ENCODE measurements at regions not wholly inside any gene's neighbourhood (a gene's known extent, or its start where the extent isn't known, plus 50 kb on each side); places are given as distances from the start of the nearest gene placed in this dataset.

GRCh38 chr22:48711031-48711431 is 1116.6 kb downstream of the BRD1 start:
- Histone ChIP-seq H3K9me3 (ENCODE audit: severe bottlenecking) (no peaks in the 10 kb centered on the region), H3K27me3 (ENCODE audit: insufficient read depth, poor library complexity, severe bottlenecking) (no peaks in the 10 kb centered on the region), H3K4me3 (ENCODE audit: severe bottlenecking) (no peak overlapping the region), H3K36me3 (ENCODE audit: low read depth) (no peaks in the 10 kb centered on the region), H3K4me1 (ENCODE audit: insufficient read depth, poor library complexity, severe bottlenecking) (no peaks in the 10 kb centered on the region), H3K27ac (ENCODE audit: poor library complexity, severe bottlenecking) (no peak overlapping the region)
- TF ChIP-seq, protein P1, sequence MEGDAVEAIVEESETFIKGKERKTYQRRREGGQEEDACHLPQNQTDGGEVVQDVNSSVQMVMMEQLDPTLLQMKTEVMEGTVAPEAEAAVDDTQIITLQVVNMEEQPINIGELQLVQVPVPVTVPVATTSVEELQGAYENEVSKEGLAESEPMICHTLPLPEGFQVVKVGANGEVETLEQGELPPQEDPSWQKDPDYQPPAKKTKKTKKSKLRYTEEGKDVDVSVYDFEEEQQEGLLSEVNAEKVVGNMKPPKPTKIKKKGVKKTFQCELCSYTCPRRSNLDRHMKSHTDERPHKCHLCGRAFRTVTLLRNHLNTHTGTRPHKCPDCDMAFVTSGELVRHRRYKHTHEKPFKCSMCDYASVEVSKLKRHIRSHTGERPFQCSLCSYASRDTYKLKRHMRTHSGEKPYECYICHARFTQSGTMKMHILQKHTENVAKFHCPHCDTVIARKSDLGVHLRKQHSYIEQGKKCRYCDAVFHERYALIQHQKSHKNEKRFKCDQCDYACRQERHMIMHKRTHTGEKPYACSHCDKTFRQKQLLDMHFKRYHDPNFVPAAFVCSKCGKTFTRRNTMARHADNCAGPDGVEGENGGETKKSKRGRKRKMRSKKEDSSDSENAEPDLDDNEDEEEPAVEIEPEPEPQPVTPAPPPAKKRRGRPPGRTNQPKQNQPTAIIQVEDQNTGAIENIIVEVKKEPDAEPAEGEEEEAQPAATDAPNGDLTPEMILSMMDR (IDR thresholded peaks at IDR 0.05; ENCODE audit: poor library complexity, severe bottlenecking) = no peak
- DNase-seq (ENCODE audit: low spot score) = no peak
- ATAC-seq (ENCODE audit: low read depth) = no peak

DNA sequence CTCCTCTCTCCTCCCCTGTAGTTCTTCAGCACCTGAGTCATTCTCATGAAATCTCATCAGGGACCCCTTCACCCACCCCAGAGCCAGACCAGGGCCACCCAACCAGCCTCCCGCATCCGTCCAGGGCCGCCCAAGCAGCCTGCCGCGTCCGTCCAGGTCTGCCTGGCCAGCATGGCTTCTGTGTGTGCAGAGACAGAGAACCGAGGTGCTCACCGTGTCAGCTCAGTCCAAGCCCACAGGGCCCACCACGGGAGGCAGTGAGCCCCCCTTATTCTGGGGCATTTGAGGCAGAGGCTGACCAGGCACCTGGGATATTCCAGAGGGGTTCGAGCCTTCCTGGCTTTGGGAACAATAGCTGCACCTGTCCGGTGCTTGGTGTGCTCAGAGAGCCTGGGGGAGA is 1117.3 kb downstream of the BRD1 start:
- H3K27me3 ChIP-seq (ENCODE audit: insufficient read depth, poor library complexity, severe bottlenecking) = no peaks in the 10 kb centered on the region

GRCh38 chr22:48709976-48710375 is 1117.7 kb downstream of the BRD1 start:
- H3K9me3 ChIP-seq (ENCODE audit: severe bottlenecking) = no peaks in the 10 kb centered on the region

More for the DNA sequence above, 1117.3 kb downstream of the BRD1 start:
- no peaks in the 10 kb centered on the region for H3K9me3 ChIP-seq (ENCODE audit: severe bottlenecking)
- ATAC-seq (ENCODE audit: low read depth) = no peak
- DNase-seq (ENCODE audit: low spot score) = peak; percentile 35
- H3K4me3 ChIP-seq (ENCODE audit: severe bottlenecking) = no peak overlapping the region
- H3K27ac ChIP-seq (ENCODE audit: poor library complexity, severe bottlenecking) = no peak overlapping the region
- H3K4me1 ChIP-seq (ENCODE audit: insufficient read depth, poor library complexity, severe bottlenecking) = no peaks in the 10 kb centered on the region
- no peaks in the 10 kb centered on the region for H3K36me3 ChIP-seq (ENCODE audit: low read depth)
- TF ChIP-seq, protein P1 (IDR thresholded peaks at IDR 0.05; ENCODE audit: poor library complexity, severe bottlenecking) = no peak

DNA sequence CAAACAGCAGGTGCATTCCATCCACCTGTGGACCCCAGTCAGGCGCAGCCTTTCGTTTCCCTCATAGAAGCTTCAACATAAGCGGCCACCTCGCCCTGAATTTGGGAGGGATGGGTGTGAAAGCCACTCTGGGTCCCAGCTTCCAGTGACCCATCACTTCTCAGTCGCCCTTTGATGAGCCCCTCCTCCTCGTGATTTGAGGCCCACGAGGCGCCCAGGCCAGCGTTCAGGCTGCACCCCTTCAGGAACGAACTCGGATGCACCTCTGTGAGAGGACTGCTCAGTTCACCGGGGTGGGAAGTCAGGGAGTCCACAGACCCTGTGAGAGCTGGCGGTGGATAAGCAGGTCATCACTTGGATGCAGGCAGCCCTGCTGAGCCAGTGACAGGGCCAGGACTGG is 1118.2 kb downstream of the BRD1 start:
- ATAC-seq (ENCODE audit: low read depth) = no peak
- no peaks in the 10 kb centered on the region for H3K36me3 ChIP-seq (ENCODE audit: low read depth)
- TF ChIP-seq, protein P1 (IDR thresholded peaks at IDR 0.05; ENCODE audit: poor library complexity, severe bottlenecking) = no peak

More at GRCh38 chr22:48709976-48710375, 1117.7 kb downstream of the BRD1 start:
- no peak for ATAC-seq (ENCODE audit: low read depth)
- no peaks in the 10 kb centered on the region for H3K36me3 ChIP-seq (ENCODE audit: low read depth)
- H3K4me3 ChIP-seq (ENCODE audit: severe bottlenecking) = no peak overlapping the region
- H3K27ac ChIP-seq (ENCODE audit: poor library complexity, severe bottlenecking) = no peak overlapping the region
- TF ChIP-seq, protein P1 (IDR thresholded peaks at IDR 0.05; ENCODE audit: poor library complexity, severe bottlenecking) = no peak
- no peaks in the 10 kb centered on the region for H3K27me3 ChIP-seq (ENCODE audit: insufficient read depth, poor library complexity, severe bottlenecking)
- H3K4me1 ChIP-seq (ENCODE audit: insufficient read depth, poor library complexity, severe bottlenecking) = no peaks in the 10 kb centered on the region
- DNase-seq (ENCODE audit: low spot score) = no peak

DNA sequence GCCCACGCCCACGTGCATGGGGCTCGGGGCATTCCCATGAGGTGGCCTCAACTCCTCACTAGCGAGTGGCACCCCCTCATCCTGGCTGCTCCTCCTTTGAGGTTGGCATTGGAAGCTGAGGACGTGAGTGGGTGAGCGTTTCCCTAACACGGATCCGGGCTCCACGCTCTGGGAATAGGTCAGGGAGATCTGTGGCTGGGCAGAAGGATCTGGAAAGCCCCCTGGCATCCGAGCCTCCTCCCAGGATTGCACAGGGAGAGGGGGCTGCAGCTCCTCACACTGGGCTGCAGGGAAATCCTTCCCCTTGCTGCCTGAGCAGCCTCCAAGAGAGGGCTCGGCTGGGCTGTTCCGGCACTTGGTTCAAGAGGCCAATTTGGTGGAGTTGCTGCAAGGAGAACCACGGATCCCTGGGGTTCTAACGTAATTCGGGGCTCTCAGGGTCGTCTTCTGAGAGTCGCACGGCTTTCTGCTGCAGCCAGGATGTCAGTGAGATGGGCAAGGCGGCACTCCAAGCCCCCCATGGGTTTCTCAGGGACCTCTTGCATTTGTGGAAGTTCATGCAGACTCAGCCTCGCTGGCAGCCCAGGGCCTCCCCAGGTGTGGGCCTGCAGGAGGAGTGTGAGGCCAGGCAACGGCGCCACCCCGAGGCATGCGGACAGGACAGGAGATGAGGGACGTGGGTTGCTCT is 1119.0 kb downstream of the BRD1 start:
- peak; percentile 23 for DNase-seq (ENCODE audit: low spot score)
- TF ChIP-seq, protein P1 (IDR thresholded peaks at IDR 0.05; ENCODE audit: poor library complexity, severe bottlenecking) = no peak
- ATAC-seq (ENCODE audit: low read depth) = no peak
- Histone ChIP-seq H3K36me3 (ENCODE audit: low read depth) (no peaks in the 10 kb centered on the region), H3K4me3 (ENCODE audit: severe bottlenecking) (no peak overlapping the region), H3K27me3 (ENCODE audit: insufficient read depth, poor library complexity, severe bottlenecking) (no peaks in the 10 kb centered on the region), H3K9me3 (ENCODE audit: severe bottlenecking) (no peaks in the 10 kb centered on the region), H3K4me1 (ENCODE audit: insufficient read depth, poor library complexity, severe bottlenecking) (no peaks in the 10 kb centered on the region), H3K27ac (ENCODE audit: poor library complexity, severe bottlenecking) (no peak overlapping the region)

More for the DNA sequence above, 1118.2 kb downstream of the BRD1 start:
- H3K4me3 ChIP-seq (ENCODE audit: severe bottlenecking) = no peak overlapping the region
- H3K9me3 ChIP-seq (ENCODE audit: severe bottlenecking) = no peaks in the 10 kb centered on the region
- no peaks in the 10 kb centered on the region for H3K4me1 ChIP-seq (ENCODE audit: insufficient read depth, poor library complexity, severe bottlenecking)
- peak; percentile 23 for DNase-seq (ENCODE audit: low spot score)
- no peak overlapping the region for H3K27ac ChIP-seq (ENCODE audit: poor library complexity, severe bottlenecking)
- H3K27me3 ChIP-seq (ENCODE audit: insufficient read depth, poor library complexity, severe bottlenecking) = no peaks in the 10 kb centered on the region
